BJ (cell line): ENCODE measurements at regions not wholly inside any gene's neighbourhood (a gene's known extent, or its start where the extent isn't known, plus 50 kb on each side); places are given as distances from the start of the nearest gene placed in this dataset.

Experiments
- CTCF ChIA-PET: fragments of 350-600 bp; formaldehyde crosslinking; extraction: SDS; loops from one replicate; lab custom pipeline; 2021; ENCODE audit warnings: antibody characterized with exemption, inconsistent platforms; lab: Yijun Ruan, JAX
- POLR2A ChIA-PET: fragments of 300-600 bp; sonication (Branson Sonifier 250); formaldehyde crosslinking; extraction: SDS; loops from one replicate; lab custom pipeline; 2021; ENCODE audit warnings: antibody characterized with exemption; lab: Charles Lee
- DNase-seq: peaks from one replicate; pipeline ENCODE4 v3.0.0-alpha.2; 2011; ENCODE audit warnings: low read depth
- H3K27me3 ChIP-seq: 2 replicates; pipeline ENCODE4 v1.6.0; 2011; ENCODE audit warnings: low read length; ENCODE audit not compliant: control insufficient read depth, insufficient read depth
- H3K36me3 ChIP-seq: 2 replicates; pipeline ENCODE4 v1.5.1; 2011; ENCODE audit warnings: low read length; ENCODE audit not compliant: control insufficient read depth, insufficient read depth
- H3K4me3 ChIP-seq: 2 replicates; pipeline ENCODE4 v1.5.1; 2011; ENCODE audit warnings: low read depth, mild to moderate bottlenecking, control low read depth, low read length
- CTCF ChIP-seq: IDR thresholded peaks from 2 replicates; pipeline ENCODE4 v1.5.1; 2011; ENCODE audit warnings: low read depth, mild to moderate bottlenecking, control low read depth, inconsistent platforms, low read length, moderate library complexity; ENCODE audit not compliant: insufficient read depth

GRCh38 chr6:147061252-147061651, 143.0 kb upstream of the STXBP5 start:
- POLR2A ChIA-PET, result no interaction called here
- H3K4me3 ChIP-seq, result no peak overlapping the region
- H3K27me3 ChIP-seq, result no peaks in the 10 kb centered on the region
- no peak for TF ChIP-seq CTCF
- DNase-seq, result no peak
- no peaks in the 10 kb centered on the region for H3K36me3 ChIP-seq
- CTCF ChIA-PET, result no interaction called here

GRCh38 chr6:147063469-147064031, 140.7 kb upstream of the STXBP5 start:
- no peaks in the 10 kb centered on the region; the same call in 1 of the 2 replicates for H3K27me3 ChIP-seq

GRCh38 chr6:147065786-147066185, 138.4 kb upstream of the STXBP5 start:
- no peak for TF ChIP-seq CTCF
- no peak for DNase-seq
- Histone ChIP-seq H3K27me3 (no peaks in the 10 kb centered on the region; the same call in 1 of the 2 replicates), H3K4me3 (no peak overlapping the region), H3K36me3 (no peaks in the 10 kb centered on the region)
- ChIA-PET CTCF (no interaction called here), POLR2A (no interaction called here)

More at GRCh38 chr6:147063469-147064031, 140.7 kb upstream of the STXBP5 start:
- ChIA-PET CTCF (interaction anchor here (0.6 kb wide), 1 partner anchor 115 kb away, joined by 4 read pairs; no protein-coding TSS in a partner anchor), POLR2A (no interaction called here)
- no peak for TF ChIP-seq CTCF
- Histone ChIP-seq H3K36me3 (no peaks in the 10 kb centered on the region), H3K4me3 (no peak overlapping the region)
- DNase-seq, result peak; percentile 68

GRCh38 chr6:147067184-147067583, 137.0 kb upstream of the STXBP5 start:
- POLR2A ChIA-PET, result no interaction called here
- no peaks in the 10 kb centered on the region for H3K36me3 ChIP-seq
- CTCF ChIA-PET, result no interaction called here
- no peaks in the 10 kb centered on the region; the same call in 1 of the 2 replicates for H3K27me3 ChIP-seq
- TF ChIP-seq CTCF, result no peak
- H3K4me3 ChIP-seq, result no peak overlapping the region
- no peak for DNase-seq

GRCh38 chr6:147071776-147072175, 132.4 kb upstream of the STXBP5 start:
- DNase-seq, result no peak
- no peak for TF ChIP-seq CTCF
- ChIA-PET CTCF (interaction anchor here (0.7 kb wide), 1 partner anchor 133 kb away, joined by 3 read pairs; no protein-coding TSS in a partner anchor), POLR2A (no interaction called here)
- Histone ChIP-seq H3K4me3 (no peak overlapping the region), H3K36me3 (no peaks in the 10 kb centered on the region), H3K27me3 (no peaks in the 10 kb centered on the region; the same call in 1 of the 2 replicates)
